ENCODE measurements at regions not wholly inside any gene's neighbourhood (a gene's known extent, or its start where the extent isn't known, plus 50 kb on each side); places are given as distances from the start of the nearest gene placed in this dataset.
A peak's percentile ranks its signal among the peaks of the same experiment; 100 is the strongest.

GRCh38 chr13:106348075-106348840, 187.2 kb downstream of the EFNB2 start:
- TF ChIP-seq, protein P1, sequence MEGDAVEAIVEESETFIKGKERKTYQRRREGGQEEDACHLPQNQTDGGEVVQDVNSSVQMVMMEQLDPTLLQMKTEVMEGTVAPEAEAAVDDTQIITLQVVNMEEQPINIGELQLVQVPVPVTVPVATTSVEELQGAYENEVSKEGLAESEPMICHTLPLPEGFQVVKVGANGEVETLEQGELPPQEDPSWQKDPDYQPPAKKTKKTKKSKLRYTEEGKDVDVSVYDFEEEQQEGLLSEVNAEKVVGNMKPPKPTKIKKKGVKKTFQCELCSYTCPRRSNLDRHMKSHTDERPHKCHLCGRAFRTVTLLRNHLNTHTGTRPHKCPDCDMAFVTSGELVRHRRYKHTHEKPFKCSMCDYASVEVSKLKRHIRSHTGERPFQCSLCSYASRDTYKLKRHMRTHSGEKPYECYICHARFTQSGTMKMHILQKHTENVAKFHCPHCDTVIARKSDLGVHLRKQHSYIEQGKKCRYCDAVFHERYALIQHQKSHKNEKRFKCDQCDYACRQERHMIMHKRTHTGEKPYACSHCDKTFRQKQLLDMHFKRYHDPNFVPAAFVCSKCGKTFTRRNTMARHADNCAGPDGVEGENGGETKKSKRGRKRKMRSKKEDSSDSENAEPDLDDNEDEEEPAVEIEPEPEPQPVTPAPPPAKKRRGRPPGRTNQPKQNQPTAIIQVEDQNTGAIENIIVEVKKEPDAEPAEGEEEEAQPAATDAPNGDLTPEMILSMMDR (IDR thresholded peaks at IDR 0.05; ENCODE audit: control extremely low read depth in 1 of 3, insufficient read depth in 1 of 3, low read depth in 1 of 3, low read length in 3 of 3), result no peak
- no peak for TF ChIP-seq SRF (IDR thresholded peaks at IDR 0.05; ENCODE audit: low read depth, low read length)
- TF ChIP-seq ASH2L (IDR thresholded peaks at IDR 0.05; ENCODE audit: low read length), result no peak
- TF ChIP-seq JUND (IDR thresholded peaks at IDR 0.05; ENCODE audit: low read length), result peak; percentile 81
- no peak for TF ChIP-seq EGR1 (IDR thresholded peaks at IDR 0.05; ENCODE audit: borderline replicate concordance, low read depth, low read length)
